HG03039 (cell line): ENCODE measurements at regions not wholly inside any gene's neighbourhood (a gene's known extent, or its start where the extent isn't known, plus 50 kb on each side); places are given as distances from the start of the nearest gene placed in this dataset.

ENCODE experiments used
- ATAC-seq: cut with Tn5 transposase; IDR thresholded peaks from one replicate; pipeline ENCODE4 v1.9.1; 2021; ENCODE audit warnings: mild to moderate bottlenecking, moderate library complexity; ENCODE audit not compliant: unreplicated experiment

DNA sequence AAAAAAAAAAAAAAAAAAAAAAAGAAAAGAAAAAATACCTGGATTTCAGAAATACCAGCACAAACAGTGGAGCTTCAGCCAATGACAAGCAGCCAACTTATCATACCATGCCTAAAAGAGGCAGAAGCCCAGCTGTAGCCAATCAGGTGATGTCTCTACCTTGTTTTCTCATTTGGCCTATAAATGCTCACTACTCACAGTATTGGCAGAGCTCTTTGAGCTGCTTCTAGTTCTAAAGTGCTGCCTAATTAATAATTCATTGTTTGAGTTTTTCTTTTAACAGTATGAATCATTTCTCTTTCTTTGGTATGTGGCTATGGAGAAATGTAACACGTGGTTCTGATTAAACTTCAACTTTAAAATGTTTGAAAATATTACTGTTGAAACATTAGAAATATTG is 188.8 kb upstream of the TECRL start:
- ATAC-seq = no peak

DNA sequence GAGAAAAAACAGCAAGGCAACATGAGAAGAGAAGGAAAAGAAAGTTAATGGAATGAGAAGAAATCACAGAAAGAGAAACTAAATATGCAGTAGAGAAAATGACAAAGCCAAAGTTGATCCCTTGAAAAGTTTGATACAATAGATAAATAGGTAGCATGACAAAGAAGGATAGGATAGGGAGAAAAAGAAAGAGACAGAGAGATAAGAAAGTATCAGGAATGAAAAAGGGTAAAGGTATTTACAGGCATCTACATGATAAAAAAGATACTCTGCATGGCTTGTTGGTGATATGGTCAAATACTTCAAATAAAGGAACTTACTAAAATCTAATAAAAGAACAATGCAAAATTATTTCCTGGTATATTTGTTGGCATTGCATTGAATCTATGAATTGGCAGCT is 185.5 kb upstream of the TECRL start:
- no peak for ATAC-seq

DNA sequence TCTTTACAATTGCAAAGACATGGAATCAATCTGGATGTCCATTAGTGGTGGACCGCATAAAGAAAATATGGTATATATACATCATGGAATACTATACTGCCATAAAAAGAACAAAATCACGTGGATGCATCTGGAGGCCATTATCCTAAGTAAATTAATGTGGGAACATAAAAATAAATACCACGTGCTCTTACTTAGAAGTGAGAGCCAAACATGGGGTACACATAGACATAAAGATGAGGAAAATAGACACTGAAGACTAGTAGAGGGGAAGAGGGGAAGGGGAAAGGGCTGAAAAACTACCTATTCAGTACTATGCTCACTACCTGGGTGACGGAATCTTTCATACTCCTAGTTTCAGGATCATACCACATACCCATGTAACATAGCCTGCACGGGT is 179.3 kb upstream of the TECRL start:
- ATAC-seq = no peak

DNA sequence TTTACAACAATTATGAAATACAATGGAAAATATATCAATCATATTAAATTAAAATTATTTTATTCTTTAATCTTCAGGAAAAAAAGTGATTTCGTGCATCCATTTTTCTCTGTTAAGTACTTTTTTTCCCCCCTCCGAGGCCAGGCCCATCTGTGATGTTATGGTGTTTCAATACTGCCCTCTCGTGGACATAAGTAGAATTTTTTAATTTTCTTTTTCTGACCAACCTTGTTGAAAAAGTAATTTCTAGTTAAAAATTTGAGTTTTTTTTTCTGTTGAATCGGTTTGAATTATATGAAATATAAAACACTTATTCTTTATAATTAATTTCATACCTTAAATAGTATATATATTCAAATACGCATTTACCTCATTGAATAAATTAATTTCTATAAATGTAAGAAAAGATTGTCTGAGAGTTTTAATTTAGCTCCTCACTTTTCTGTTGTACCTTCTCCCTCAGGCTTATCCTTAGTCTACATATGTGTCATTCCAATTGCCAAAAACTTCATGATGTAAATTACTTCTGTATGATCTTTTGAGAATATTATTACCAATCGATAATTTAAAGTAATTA is 175.8 kb upstream of the TECRL start:
- no peak for ATAC-seq

DNA sequence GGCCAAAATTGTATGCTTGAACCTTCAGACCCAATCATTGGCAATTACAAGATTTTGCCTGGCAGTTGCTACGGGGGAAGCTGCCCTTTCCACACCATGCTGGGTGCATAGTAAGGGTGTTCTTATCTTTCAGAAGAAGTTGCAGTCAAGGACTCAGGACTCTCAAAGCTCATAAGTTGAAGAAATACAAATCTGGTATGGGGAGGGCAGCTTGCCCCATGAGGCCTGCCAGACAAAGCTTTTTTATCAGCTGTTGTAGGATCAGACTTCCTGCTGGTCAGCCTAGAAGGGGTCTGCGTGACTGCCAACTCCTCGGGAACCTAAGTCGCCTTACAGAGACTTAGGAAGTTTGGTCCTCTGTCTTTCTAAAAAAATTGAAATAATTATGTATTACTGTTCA is 174.9 kb upstream of the TECRL start:
- ATAC-seq = no peak

DNA sequence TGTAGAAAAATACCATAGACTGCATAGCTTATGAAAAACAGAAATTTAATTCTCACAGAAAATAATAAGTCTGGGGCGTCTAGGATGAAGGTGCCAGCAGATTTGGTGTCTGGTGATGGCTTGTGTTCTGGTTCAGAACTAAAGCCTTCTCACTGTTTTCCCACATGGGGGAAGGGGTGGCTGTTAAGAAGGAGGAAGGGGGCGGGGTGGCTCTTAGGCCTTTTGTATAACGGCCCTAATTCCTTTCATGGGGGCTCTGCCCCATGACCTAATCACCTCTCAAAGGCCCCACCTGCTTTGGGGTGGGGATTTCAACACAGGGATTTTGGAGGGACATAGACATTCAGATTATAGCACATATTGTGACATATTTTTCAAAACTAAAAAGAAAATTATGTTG is 173.2 kb upstream of the TECRL start:
- no peak for ATAC-seq

DNA sequence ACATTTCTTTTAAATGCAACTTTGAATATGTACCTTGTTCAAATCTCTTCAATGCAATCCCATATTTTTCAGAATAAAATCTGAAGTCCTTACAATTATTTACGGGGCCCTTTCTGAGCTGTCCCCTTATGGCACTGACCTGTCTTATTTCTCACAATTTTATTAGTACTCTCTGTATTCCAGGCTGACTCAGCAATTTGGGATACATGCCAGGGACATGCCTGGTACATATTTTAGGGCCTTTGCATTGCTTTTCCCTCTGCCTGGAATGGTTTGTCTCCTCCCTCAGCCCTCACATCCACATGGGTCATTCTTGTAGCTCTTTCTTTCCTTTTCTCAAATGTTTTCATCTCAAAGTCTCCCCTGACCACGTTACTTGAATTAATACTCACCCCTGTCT is 172.2 kb upstream of the TECRL start:
- no peak for ATAC-seq

DNA sequence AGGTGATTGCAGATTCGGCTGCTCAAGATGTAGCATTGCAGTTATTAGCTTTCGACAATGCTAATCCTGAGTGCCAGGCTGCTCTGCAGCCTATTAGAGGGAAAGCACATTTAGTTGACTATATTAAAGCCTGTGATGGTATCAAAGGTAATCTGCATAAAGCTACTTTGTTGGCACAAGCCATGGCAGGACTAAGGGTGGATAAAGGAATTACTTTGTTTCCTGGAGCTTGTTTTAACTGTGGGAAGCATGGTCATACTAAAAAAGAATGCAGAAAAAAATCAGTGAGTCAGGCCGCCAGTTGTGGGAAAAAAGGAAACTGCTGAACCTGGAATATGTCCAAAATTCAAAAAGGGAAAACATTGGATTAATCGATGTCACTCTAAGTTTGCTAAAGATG is 154.9 kb upstream of the TECRL start:
- ATAC-seq = no peak

DNA sequence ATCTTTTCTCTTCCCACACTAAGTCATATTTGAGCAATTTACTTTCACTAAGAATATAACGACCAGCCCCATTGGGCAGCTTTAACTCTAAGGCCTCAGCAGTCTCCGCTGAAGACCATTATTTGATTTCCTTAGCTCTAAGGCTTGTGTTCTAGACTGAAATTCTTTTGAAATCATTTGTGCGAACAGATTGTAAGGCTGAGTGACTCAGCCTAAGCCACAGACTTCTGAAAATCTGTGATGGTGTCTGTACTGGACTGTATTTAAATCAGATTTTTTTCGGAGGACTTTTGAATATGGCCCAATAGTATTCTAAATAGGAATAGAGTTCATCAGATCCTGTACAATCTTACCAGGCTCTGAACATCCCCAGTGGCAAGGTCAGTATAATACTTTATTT is 150.3 kb upstream of the TECRL start:
- ATAC-seq = no peak

DNA sequence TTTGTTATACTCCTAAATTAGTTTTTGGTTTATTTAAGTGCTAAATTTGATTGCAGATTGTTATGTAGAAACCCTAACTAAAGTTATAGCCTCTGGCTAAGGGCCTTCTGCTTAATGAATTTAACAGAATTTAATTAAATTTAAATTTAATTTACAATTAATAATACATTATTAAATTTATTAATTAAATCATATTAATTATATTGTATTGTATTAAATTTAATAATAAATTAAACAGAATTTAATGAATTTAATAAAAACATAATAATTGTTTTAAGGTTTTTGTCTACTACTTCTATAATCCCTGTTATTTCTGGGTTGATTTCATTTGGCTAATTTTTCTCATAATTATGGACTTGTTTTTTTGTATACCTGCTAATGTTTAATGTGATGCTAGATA is 141.9 kb upstream of the TECRL start:
- ATAC-seq = no peak

DNA sequence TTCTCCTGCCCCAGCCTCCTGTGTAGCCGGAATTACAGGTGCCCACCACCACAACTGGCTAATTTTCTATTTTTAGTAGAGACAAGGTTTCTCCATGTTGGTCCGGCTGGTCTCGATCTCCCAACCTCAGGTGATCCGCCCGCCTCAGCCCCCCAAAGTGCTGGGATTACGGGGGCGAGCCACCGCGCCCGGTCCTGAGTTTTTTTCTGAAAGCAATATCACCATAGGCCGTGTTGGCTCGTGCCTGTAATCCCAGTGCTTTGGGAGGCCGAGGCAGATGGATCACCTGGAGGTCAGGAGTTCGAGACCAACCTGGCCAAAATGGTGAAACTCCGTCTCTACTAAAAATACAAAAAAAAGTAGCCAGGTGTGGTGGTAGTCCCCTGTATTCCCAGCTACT is 136.3 kb upstream of the TECRL start:
- no peak for ATAC-seq

DNA sequence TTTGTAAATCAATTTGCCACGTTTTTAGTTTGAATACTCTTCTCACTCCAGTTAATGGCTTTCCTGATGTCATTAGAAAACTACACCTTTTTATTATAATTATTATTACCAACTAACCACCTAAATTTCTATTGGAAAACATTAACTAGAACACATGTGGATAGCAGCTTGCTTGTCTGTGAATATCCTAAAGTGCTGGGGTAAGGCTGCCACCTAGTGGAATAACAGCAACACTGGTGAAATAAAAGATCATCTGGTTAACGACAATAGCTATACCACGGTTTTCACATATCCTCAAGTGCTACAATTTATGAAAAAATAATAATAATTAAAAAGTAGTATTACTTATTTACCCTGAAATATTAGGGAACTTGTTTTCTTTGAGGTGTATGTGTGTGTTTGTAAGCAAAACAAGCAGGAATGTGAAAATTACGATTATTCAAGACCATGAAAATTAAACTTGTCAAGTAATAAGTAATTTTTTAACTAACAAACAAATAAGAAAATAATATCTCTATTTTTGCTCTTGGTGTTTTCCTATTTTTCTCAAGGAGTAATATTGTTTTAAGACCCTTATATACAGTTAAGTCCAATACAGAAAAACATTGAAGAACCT is 130.1 kb upstream of the TECRL start:
- ATAC-seq = peak; percentile 95

DNA sequence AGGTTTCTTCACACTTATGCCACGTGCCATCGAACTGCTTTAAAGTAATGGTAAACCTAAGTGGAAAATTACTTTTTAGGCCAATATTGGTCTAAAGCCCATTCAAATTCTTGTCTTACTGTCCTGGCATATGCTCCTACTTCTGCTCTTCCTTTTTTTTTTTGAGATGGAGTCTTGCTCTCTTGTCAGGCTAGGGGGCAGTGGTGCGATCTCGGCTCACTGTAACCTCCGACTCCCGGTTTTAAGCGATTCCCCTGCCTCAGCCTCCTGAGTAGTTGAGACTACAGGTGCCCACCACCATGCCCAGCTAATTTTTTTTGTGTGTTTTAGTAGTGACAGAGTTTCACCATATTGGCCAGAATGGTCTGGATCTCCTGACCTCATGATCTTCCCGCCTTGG is 129.0 kb upstream of the TECRL start:
- no peak for ATAC-seq

DNA sequence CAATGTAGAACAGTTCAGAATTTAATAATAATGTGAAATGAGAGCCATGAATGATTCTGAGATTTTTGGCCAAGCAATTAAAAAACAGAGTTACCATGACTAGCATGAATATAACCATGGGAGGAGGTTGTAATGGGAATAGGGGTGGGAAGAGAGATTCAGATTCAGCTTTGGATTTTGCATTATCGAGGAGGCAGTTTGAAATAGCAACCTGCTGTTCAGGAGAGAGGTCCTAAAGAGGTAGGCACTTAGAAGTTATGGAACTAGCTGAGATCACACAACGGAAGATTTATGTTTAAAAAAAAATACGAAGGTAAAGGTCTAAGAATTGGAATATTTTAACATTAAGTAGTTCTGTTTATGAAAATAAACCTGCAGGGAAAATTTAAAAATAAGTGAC is 124.4 kb upstream of the TECRL start:
- no peak for ATAC-seq

DNA sequence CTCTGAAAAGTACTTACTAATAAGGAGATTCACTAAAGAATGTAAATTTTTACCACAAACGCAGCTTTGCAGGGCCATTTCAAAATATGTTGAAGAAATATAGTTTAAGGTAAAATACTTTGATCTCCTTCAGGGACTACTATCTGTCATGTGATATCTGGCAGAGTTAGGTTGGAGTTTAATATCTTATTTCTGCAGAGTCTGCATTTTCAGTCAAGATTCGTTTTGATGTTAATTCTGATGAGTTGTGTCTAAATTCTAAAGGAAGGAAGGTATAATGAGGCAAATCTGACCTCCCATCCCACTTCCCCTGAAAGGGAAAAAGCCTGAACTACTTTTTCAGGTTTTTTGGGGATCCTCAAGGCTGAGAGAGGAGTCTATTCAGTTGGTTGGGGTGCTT is 123.9 kb upstream of the TECRL start:
- no peak for ATAC-seq

DNA sequence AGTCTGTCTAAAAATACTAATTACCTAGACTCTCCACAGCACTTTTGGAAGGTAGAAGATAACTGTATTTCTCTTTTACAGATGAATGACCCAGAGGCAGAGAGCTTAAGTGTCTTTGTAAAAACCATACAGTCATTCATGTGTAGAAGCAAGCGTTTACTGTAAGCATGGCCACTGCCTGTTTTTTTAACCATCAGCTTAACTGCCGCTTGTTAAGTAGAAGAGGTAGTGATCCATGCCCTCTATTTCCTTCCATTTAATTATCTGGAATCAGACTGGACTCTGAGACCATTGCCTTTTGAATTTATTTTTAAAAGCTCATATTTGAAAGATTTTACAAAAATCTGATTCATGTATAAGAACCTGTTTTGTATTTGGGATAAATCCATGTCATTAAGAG is 111.2 kb upstream of the TECRL start:
- ATAC-seq = no peak

DNA sequence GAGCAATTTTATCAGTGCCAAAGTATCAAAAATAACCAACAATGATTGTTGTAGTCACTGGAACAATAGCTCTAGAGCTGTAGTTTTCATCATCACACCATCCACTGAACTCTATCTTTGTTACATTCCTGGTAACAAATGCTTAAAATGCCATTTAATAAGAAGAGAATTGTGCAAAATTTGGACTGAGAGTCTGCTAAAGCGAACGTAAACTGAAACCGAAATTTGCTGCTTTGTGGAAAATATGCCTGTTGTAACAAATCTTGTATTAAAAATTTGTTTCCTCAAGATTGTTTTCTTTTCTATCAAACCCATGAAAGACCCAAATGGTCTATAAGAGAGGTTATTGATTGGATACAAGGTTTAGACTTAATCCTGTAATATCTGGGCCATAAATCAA is 109.3 kb upstream of the TECRL start:
- no peak for ATAC-seq

DNA sequence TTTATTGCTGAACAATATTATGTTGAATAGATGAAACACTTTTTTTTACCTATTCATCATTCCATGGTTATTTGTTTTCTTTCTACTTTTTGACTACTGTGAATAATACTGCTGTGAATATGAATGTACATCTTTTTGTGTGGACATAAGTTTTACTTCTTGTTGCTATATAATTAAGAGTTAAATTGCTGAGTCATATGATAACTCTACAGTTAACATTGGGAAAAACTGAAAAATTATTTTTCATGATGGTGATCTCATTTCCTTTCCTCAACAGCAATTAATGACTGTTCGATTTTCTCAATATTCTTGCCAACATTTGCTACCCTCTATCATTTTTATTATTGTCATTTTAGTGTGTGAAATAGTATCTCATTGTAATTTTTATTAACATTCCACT is 106.9 kb upstream of the TECRL start:
- no peak for ATAC-seq

DNA sequence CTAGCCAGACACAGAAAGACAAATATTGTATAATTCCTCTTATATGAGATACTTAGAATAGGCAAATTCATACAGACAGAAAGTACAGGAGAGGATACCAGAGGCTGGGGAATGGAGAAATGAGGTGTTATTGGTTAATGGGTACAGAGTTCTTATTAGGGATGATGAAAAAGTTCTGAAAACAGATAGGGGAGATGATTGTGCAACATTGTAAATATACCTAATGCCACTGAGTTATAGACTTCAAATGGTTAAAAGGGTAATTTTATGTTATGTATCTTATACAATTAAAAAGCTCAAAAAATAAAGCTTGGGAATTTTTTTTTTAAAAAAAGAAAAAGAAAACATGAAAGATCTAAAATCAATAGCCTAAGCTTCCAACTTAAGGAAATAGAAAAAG is 98.8 kb upstream of the TECRL start:
- no peak for ATAC-seq

DNA sequence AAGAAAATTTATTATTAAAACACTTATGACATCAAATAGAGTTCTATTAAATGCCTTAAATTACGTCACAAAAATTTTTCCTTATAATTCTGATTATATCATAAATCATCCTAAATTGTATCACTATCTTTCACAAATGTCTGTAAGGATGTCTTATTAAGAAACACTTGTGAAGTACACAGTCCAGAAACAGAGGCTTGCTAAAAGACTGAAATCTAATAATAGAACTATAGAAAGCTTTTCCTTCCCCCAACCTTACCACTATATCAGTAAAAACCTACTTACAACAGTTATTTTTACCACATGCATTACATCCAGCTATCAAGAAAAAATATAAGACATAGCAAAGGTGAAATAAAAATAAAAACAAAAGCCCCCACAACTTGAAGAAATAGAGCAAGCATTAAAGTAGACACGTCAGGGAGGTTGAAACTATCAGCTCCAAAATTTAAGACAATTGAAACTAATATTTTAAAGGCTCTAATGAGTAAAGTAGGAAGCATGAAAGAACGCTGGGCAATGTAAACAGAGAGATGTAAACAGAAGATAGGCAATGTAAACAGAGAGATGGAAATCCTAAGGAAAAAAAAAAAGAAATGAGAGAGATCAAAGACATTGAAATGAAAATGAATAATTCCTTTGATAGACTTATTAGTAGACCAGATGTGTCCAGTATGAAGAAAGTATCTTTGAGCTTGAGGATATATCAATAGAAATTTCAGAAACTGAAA is 94.9 kb upstream of the TECRL start:
- no peak for ATAC-seq

DNA sequence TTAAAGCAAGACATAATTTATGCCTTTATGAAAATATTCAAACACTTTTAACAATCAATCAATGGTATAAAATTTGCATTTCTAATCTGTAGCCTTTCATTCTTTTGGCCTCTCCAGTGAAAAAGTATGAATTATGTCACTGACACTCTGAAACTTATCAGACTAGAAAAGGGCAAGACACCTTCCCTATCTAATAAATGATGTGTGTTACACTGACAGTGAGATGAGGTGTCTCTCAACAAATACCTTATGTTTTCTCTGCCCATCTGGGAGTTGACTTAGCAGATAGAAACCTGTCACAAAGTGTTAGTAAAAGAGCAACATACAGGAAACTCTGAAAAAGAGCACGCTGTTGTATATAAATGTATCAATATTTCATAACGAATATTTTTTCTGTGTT is 94.2 kb upstream of the TECRL start:
- ATAC-seq = no peak

DNA sequence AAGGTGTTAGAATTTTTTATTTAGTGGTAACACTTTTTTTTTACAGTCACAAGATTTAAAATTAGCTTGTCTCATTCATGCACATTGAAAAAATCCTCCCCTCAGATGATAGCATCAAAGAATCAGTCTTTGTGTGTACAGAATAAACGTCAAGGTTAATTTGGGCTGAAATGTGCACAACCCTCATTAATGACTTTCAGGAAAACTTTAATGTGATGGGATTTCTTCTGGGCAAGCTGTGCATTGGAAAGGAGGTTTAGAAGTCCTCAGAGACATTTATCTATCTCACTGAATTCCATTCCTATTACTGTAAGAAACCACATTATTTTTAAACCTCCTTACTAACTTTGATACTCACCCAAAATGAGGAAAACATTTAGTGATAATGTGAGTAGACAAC is 88.2 kb upstream of the TECRL start:
- no peak for ATAC-seq

DNA sequence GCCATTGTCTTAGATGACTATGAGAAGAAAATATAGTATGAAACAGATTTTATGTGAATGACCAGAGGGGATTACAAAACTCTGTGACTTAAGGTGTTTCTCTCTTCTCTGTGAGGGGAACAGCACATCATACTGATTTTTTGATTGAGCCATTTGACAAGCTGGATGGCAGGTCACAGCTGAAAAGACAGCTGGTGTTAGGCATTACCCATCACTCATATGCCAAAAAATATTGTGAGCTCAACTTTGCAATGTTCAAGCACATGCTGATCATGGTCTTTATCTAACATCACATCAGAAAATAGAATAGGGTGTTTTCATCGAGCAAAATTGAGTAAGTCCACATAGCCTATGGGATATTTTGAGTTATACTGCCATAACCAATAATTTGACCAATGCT is 86.7 kb upstream of the TECRL start:
- ATAC-seq = no peak
